DMS153 (cell line): ENCODE measurements at regions not wholly inside any gene's neighbourhood (a gene's known extent, or its start where the extent isn't known, plus 50 kb on each side); places are given as distances from the start of the nearest gene placed in this dataset.
"Not testable (repeated sequence)": the region's sequence is repeated elsewhere in the genome, so short reads cannot be mapped to it uniquely, and the experiment has no call there.

Source experiments
- DNase-seq: peaks from one replicate; lab custom pipeline; 2025; lab: John Stamatoyannopoulos, UW

DNA sequence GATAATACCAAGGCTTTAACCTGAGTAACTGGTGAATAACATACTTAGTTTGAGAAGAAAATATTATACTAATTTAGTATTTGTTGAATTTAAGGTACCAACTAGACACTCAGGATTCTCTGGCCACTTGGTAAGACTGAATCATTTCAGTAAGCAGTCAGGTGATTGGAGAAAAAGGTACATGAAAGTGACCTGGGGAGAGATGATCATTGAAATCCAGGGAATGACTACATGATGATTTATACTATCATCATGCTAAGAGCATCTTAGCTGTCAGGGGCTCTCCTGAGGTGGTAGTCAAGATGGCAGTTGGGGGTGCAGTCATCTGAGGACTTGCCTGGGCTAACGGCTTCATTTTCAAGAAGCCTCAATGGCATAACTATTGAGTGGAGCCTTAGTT lies 571.2 kb upstream of the ACVR2A start:
- no peak for DNase-seq

DNA sequence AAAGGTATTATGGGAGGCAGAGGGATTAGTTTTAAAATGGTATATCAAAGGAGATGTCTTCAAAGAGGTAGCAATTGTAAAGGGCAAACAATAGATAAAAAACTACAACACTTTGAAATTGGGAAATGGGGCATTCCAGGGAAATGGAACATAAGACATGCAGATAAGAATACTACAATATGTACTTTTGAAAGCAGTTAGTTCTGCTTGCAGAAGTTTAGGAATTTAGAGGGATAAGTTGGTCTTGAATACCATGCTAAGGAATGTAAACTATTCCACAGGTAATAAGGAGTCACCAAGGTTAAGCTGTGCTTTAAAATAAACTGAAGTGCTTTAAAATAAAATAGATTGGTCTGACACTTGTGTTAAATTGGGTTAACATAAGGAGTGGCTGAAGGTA lies 571.7 kb upstream of the ACVR2A start:
- DNase-seq, result no peak

DNA sequence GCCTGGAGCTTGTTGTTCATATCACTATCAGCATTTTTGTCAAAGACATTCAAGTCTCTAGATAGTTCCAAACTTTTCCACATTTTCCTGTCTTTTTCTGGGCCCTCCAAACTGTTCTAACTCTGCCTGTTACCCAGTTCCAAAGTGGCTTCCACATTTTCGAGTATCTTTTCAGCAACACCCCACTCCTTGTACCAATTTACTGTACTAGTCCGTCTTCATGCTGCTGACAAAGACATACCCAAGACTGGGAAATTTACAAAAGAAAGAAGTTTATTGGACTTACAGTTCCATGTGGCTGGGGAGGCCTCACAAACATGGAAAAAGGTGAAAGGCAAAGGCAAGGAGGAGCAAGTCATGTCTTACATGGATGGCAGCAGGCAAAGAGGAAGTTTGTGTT lies 575.2 kb upstream of the ACVR2A start:
- DNase-seq, result not testable (repeated sequence)

DNA sequence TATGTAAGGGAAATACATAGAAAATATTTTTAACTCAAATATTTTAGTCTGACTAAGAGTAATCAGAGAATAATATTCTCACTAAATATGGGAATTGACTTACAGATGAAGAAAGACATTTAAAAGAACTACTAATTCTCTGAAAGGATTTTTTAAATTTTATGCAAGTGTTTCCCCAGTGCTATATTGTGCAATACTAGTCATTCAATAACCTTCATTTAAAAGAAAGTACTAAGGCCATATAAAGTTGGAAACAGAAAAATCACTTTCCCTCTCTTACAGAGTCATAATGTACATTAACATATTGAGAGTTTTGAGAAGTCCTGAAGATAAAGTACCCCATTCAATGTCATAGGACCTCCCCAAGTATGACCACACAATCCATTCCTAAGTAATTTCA lies 584.6 kb upstream of the ACVR2A start:
- no peak for DNase-seq

DNA sequence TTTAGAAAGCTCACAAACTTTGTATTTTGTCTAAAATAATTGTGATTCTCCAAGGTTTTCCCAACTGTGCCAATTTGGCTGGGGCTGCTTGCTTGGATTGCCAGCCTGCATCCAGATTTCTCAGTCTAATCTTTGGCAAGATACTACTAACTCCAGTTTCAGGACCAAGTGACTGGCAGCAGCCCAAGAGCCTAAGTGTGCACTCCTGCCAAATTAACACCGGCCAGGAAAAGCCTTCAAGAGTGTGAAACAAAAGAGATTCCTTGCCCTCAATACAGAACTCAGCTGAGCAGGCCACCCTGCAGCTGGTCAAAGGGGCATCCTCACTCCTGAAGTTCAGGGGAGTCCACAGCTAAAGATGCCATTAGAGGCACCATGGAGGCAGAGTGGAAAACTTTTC lies 589.0 kb upstream of the ACVR2A start:
- DNase-seq, result no peak

DNA sequence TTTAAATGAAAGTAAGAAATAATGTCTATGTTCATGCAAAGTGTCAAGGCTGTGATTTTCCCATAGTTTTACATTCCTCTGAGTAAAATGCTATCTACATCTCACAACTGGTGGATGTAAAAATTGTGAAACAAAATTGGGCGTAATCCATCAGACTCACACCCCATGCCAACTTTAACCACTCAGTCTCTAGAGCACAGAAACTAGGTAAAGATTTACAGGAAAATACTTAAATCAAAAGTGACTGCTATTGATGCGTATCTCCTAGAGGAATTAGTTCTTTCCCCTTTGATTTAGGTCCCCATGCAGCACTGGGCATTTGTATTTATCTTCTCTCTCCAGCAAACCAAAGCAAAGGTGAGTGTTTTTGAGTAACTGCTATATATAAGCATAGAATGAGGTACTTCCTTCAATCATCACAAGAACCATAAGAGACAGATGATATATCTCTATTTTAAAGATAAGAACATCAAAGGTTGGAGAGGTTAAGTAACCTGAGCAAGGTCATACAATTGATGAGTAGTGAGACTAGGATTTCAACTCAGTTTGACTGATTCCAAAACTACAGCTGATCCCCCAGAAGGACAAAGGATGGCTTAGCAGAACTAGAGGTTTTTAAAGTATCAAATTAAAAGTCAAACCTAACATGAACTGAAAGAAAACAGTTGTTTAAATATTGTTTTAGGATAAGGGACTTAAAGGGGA lies 594.0 kb upstream of the ACVR2A start:
- DNase-seq, result no peak

DNA sequence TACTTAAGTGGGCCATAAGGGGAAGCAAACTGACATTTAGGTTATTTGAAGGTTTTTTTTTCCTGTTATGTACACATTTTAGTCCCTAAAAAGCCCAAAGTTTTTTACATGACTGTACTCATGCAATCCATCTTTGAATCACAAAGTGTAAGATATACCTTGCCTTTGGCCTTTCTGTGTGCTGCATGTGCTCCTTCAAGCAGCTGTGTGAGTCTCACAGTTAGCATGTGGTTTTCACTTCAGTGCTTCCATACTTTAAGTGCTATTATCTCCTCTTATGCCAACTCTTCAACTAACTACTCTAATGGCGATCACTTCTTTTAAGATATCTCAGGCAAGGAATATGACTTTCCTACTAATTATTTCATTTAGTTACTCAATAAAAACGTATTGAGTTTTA lies 597.1 kb upstream of the ACVR2A start:
- no peak for DNase-seq

DNA sequence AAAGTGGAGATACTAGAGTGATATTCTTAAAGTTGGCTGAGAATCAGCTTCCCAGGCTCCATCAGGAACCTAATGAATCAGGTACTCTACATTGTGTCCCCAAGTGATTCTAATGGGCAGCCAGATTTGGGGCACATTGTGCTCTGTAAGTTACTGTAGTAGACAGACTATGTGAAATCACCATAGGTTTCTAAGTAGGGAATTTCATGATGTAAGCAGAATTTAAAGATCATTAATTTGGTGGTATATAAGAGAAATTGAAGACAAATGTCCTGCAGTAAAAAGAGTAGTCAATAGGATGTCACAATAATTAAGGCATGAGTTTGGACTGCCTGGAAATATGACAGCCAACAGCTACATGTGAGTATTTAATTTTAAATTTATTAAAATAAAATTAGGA lies 602.4 kb upstream of the ACVR2A start:
- no peak for DNase-seq

DNA sequence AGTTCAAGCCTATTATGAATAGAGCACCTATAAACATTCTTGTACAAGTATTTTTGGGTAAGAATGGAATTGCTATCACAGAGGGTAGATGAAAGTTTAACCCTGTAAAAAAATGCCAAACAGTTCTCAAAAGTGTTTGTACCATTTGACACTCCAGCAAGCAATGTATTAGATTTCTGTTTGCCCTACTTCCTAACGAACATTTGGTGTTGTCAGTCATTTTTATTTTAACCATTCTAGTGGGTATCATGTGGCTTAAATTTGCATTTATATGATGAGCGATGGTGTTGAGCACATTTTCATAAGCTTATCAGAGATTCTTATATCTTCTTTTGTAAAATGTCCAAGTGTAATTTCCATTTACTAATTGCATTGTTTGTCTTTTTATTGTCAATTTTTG lies 608.2 kb upstream of the ACVR2A start:
- no peak for DNase-seq

DNA sequence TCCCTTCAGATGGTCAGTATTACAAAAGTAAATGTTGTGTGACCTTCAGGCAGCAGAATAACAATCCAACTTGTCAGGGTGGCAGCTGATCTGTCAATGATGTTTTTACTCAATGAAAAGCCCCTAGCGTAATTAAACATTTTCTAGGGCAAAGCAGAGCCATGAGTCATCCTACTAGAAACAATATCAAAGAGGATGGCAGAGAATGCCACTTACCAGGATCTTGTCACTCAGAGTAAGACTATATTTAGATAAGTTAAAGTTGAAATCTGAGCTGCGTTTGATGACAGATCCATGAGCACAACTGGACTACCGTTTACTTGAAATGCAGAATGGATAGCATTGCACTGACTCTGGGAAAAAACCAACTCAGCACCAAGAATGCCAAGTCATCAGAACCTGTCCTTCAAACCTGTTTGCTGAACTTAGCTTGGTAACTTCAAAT lies 612.6 kb upstream of the ACVR2A start:
- DNase-seq, result peak; percentile 74

DNA sequence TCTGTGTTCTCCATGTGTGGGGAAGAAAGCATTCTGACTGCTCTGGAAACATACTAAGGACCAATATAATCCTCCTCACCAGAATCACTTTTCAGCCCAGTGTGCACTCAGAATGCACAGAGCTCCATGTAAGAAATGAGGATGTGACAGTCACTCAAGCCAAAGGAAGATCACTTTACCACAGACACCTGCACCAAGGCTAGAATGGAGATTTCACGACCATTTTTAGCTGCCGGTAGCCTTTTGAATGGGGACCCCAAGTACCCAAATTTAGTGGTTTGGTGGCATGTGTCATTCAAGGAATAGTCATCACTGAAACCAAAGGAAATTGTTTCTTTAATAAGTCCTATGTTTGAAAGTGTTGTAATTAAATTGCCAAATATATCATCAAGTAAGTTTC lies 613.2 kb upstream of the ACVR2A start:
- DNase-seq, result no peak

DNA sequence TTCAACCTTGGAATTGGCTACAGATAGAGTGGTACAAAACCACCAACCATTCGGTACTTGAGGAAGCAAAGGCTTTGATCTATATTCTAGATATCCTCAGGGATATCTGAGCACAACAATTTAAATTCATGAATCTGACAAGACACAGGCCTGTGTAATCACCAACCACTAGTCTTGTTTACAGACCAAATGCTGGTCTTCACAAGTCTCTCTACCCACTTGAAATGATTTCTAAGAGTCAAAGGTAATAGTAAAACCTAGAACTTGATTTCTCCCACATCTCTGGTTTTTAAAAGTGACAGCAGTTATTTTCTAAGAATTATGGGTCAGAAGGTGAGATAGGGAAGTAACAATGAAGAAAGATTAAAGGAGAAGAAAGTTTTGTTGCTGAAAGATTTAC lies 613.7 kb upstream of the ACVR2A start:
- no peak for DNase-seq

DNA sequence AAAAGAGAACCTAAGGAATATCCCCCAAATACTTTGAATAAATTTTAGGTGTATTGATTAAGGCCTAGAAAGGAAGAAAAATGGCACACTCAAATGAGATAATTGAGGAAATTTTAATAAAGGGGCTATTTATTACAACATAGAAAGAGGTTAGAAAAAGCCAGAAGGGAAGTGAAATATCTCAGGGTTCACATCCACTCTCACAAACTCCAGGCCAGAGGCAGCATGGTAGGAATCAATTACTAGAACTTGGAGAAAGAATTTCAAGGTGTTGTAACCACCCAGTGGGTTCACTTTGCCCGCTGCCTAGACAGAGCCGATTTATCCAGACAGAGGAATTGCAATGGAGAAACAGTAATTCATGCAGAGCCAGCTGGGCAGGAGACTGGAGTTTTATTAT lies 617.5 kb upstream of the ACVR2A start:
- DNase-seq, result no peak

DNA sequence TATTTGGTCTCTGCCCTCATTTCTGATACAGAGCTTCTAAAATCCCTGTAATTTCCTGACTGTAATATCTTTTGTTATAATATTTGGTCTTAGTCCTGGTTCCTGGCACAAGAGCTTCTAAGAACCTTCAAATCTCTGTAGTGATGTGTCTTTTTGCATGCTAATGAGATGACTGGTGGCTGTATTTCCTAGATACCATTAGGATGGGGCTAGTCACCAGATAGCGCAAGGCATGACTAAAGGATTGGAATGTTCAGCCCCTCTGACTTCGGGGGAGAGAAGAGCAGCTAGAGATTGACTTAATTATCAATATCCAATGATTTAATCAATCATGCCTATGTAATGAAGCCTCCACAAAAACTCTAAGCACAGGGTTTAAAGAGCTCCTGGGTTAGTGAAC lies 620.8 kb upstream of the ACVR2A start:
- no peak for DNase-seq

DNA sequence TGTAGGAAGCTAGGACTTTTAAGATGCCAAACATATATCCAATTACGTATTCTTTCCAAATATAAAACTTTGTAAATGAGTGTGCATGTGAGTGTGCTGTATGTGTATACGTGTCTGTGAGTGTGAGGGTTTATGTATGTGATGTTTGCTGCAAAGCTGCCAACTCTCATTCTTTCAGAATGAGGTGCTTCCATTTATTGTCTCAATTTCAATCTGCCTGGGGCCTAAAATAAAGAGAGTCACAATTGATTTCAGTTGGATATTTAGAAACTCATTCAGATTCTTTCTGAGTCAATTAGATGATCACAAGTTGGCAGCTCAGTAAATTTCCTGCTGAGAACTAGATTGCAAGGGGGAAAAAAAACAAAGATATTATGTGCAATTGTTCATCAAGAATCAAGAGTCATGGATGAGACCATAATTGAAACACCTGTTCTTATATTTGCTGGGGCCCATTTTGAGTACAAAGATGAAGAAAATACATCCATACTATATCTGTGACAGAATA lies 621.2 kb upstream of the ACVR2A start:
- no peak for DNase-seq

DNA sequence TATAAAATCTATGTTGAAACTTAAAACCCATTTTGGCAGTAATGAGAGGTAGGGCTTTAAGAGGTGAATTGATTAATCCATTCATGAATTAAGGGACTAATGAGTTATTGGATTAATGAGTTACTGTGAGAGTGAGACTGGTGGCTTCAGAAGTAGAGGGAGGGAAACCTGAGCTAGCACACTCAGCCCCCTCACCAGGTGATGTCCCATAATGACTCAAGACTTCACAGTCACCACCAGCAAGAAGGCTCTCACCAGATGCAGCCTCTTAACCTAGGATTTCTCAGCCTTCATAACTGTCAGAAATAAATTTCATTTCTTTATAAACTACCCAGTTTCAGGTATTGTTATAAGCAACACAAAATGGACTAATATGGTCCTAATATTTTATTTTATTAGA lies 621.7 kb upstream of the ACVR2A start:
- no peak for DNase-seq

DNA sequence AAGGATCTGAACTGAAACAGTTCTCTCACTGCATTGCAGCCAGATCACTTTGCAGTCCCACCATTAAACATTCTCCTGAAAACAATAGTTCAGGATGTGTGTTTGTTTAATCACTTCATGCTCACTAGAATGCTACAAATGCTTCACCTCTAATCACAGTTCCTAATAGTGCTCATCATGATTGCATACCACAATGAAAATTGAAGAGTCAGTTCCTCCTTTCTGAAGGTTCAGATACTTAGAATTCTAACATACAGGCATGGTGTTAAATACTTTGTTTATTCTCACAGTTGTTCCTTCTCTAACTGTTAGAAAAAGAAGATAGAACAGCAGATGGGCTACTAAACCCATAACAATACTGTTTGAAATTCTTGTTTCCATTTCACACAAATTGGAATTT lies 622.3 kb upstream of the ACVR2A start:
- no peak for DNase-seq

DNA sequence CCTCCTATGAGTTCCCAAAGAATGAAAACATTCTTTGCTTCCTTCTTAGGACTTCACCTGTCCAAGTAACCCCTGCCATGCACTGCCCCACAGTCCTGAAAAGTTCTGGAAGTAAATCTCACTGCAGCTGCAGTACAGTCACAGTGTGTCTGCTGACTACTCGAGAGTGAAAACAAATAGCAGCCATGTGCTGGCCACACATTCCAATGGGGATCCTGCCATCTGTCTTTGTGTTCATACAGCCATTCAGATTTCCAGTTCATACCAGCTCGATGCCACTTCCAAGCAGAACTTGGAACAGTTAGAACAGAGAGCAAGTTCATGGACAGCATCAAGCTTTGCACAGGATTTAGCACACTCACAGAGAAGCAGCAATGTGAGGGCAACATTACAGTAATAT lies 629.9 kb upstream of the ACVR2A start:
- DNase-seq, result no peak

DNA sequence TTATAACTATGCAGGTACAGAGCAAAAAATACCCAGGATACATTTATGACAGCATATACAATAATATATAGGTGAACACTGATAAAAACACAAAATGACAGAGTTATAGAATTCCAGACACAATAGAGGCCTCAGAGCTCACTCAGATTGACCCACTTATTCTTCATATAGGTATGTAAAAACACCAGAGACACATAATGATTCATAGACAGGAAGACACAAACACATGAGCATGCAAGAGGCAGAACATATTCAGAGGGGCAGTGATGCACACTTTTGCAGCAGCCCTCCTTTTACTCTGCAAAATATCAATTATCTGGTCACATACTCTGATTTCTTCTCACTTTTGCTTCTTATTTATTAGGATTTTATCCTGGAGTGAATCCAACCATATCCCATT lies 633.3 kb upstream of the ACVR2A start:
- no peak for DNase-seq

DNA sequence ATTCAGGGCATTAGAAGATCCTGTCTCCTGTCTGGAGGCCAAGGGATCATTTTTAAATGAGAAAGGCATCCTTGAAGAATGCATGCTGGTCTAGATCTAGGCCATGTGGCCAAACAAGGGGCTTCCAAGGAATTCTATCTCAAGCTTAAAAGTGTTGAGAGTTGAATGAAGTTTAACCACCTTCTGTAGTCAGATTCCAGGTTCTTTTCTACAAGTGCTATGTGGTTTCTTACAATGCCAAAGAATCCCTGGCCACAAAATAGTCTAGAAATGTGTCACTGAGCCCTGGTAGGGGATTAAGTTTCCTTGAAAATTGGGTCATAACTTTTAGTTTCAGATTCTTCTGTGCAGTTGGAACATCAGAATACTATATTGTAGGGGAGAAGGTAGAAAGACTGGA lies 640.7 kb upstream of the ACVR2A start:
- no peak for DNase-seq

DNA sequence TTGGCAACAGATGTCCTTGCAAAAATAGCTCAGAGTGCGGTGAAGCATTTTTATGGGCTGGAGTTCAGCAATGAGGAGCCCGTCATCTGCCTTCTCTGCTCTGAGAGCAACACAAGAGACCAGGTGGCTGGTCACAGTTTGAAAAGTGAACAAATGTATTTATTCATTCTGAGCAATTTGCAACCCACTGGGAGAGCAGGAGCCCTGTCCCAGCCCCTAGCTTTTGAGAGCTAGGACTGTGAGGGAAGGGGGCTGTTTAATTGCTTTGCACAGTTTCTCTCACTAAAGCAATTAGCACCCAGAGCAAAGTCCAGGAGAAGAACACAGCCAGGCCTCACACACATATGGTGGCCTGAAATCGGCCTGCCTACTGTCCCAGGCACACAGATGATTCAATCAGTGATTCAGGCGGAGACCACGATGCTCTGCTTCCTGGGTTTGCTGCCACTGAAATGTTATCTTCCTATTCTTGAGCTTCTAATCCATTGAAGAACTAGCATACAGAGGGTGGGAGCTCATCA lies 646.1 kb upstream of the ACVR2A start:
- no peak for DNase-seq

DNA sequence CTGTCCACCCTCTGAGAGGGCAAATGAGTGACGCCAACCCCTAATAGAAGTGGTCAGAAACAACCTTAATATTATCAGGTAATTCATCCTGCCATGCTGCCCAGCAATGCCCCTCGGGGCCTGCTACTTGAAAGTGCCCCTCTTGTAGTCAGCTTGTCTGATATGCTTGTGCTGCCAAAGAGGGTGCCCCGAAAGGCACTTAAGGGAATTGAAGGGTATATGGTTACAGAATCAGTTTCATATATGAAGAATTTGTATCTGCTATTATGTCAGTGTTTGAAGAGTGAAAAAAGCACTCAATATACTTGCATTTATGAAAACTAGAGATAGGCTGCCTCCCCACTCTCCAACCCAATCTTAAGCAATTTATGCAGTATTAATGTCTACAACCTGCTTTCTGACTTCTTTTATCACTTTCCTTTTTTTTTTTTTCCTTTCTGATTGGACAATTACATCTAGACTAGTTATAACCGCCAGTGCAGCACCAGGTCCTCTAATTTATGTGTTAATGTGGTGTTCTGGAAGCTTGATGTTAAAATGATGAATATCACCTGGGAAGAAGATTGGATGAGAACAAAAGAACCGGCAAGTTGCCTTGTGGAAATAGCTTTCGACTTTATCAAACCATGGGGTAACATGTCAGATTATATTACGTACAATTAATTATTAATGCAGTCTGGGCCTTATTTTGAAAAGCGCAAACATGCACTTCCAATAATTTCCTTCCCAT lies 646.9 kb upstream of the ACVR2A start:
- no peak for DNase-seq

DNA sequence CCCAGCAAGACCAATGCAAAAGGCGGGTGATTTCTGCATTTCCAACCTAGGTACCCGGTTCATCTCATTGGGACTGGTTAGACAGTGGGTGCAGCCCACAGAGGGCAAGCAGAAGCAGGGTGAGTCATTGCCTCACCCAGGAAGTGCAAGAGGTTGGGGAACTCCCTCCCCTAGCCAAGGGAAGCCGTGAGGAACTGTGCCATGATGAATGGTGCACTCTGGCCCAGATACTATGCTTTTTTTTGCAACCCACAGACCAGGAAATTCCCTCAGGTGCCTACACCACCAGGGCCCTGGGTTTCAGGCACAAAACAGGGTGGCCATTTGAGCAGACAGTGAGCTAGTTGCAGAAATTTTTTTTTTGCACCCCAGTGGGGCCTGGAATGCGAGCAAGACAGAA lies 662.6 kb upstream of the ACVR2A start:
- no peak for DNase-seq
